ENCODE measurements at regions not wholly inside any gene's neighbourhood (a gene's known extent, or its start where the extent isn't known, plus 50 kb on each side); places are given as distances from the start of the nearest gene placed in this dataset.

DNA sequence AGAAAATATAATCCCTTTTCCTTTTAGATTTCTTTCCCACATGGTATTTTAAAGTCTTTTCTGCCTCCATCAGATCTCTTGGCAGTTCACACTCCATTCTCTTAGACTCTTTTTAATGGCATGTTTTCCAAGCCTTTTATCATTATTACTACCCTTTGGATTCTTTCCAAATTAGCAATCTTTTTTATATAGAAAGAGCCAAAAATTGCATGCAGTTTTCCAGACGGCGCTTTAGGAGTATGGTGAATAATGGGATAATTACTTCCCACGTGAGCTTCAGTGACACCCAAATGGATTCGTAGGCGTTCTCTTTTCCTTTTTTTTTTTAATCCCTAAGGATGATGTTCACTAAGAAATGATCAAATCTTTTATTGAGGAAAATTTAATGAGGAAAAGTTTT lies 354.8 kb upstream of the DNAJC19 start:
- no peak for TF ChIP-seq CTCF (IDR thresholded peaks at IDR 0.05; ENCODE audit: borderline replicate concordance, extremely low read depth, low read length, poor library complexity, severe bottlenecking)
- TF ChIP-seq EZH2 (IDR thresholded peaks at IDR 0.05; ENCODE audit: borderline replicate concordance, low read depth, low read length, severe bottlenecking): no peak
